GM12891 (cell line): ENCODE measurements at regions not wholly inside any gene's neighbourhood (a gene's known extent, or its start where the extent isn't known, plus 50 kb on each side); places are given as distances from the start of the nearest gene placed in this dataset.

Experiments
- DNase-seq: peaks from one replicate; pipeline ENCODE4 v3.0.0; 2011; ENCODE audit warnings: low spot score; ENCODE audit not compliant: insufficient read length
- FAIRE-seq: peaks from 2 replicates; lab custom pipeline; 2011; peaks lifted over from hg19 to GRCh38; lab: Jason Lieb, UNC
- PAX5 ChIP-seq: IDR thresholded peaks from 2 replicates; pipeline ENCODE4 v1.6.1; 2011; ENCODE audit warnings: low read length, moderate library complexity, mild to moderate bottlenecking; ENCODE audit not compliant: insufficient read depth, severe bottlenecking
- POLR2A ChIP-seq: IDR thresholded peaks from 2 replicates; pipeline ENCODE4 v1.6.1; 2011; ENCODE audit warnings: low read depth, low read length, control low read depth
- POLR2AphosphoS5 ChIP-seq: IDR thresholded peaks from 2 replicates; pipeline ENCODE4 v1.6.1; 2011; ENCODE audit warnings: low read depth, low read length, control low read depth
- POU2F2 ChIP-seq: IDR thresholded peaks from 2 replicates; pipeline ENCODE4 v1.6.1; 2011; ENCODE audit warnings: low read depth, mild to moderate bottlenecking, control low read depth, low read length, moderate library complexity
- SPI1 ChIP-seq: IDR thresholded peaks from 2 replicates; pipeline ENCODE4 v1.6.1; 2011; ENCODE audit warnings: low read depth, low read length, control low read depth
- TAF1 ChIP-seq: IDR thresholded peaks from 2 replicates; pipeline ENCODE4 v1.6.1; 2011; ENCODE audit warnings: low read depth, low read length, control low read depth

GRCh38 chr18:6579486-6579885 lies 150.0 kb upstream of the ARHGAP28 start:
- TF ChIP-seq POLR2AphosphoS5 (no peak), POU2F2 (no peak), PAX5 (no peak), POLR2A (no peak), SPI1 (no peak), TAF1 (no peak)
- FAIRE-seq (no peak), DNase-seq (no peak)

- TF ChIP-seq SPI1: no peak
- TF ChIP-seq PAX5: no peak
- TF ChIP-seq POLR2A: no peak
- TF ChIP-seq TAF1: no peak
- no peak for TF ChIP-seq POU2F2
- TF ChIP-seq POLR2AphosphoS5: no peak
- DNase-seq (no peak), FAIRE-seq (no peak)
Observed at GRCh38 chr18:6580401-6580800, 149.1 kb upstream of the ARHGAP28 start.

GRCh38 chr18:6589923-6590322 lies 139.6 kb upstream of the ARHGAP28 start:
- FAIRE-seq (no peak), DNase-seq (no peak)
- no peak for TF ChIP-seq TAF1
- TF ChIP-seq POLR2AphosphoS5: no peak
- no peak for TF ChIP-seq POLR2A
- no peak for TF ChIP-seq POU2F2
- TF ChIP-seq PAX5: no peak
- no peak for TF ChIP-seq SPI1

- no peak for TF ChIP-seq POLR2AphosphoS5
- TF ChIP-seq POLR2A: no peak
- TF ChIP-seq TAF1: no peak
- TF ChIP-seq POU2F2: no peak
- TF ChIP-seq SPI1: no peak
- TF ChIP-seq PAX5: no peak
- DNase-seq: no peak
- no peak for FAIRE-seq
Observed at GRCh38 chr18:6590326-6590725, 139.2 kb upstream of the ARHGAP28 start.

GRCh38 chr18:6591491-6591890 lies 138.0 kb upstream of the ARHGAP28 start:
- no peak for DNase-seq
- FAIRE-seq: no peak

GRCh38 chr18:6592522-6592921 lies 137.0 kb upstream of the ARHGAP28 start:
- TF ChIP-seq SPI1 (no peak), POLR2AphosphoS5 (no peak), POU2F2 (no peak), POLR2A (no peak), TAF1 (no peak), PAX5 (no peak)
- FAIRE-seq (no peak), DNase-seq (no peak)

More at GRCh38 chr18:6591491-6591890, 138.0 kb upstream of the ARHGAP28 start:
- TF ChIP-seq POU2F2: no peak
- TF ChIP-seq POLR2A: no peak
- no peak for TF ChIP-seq POLR2AphosphoS5
- TF ChIP-seq PAX5: no peak
- no peak for TF ChIP-seq TAF1
- TF ChIP-seq SPI1: no peak

GRCh38 chr18:6593142-6593885 lies 136.2 kb upstream of the ARHGAP28 start:
- TF ChIP-seq POLR2A (no peak), SPI1 (no peak), POLR2AphosphoS5 (no peak), POU2F2 (no peak), TAF1 (no peak), PAX5 (no peak)
- no peak for DNase-seq
- no peak for FAIRE-seq

- FAIRE-seq: no peak
- no peak for DNase-seq
Observed at GRCh38 chr18:6595666-6596065, 133.8 kb upstream of the ARHGAP28 start.

GRCh38 chr18:6598657-6599056 lies 130.9 kb upstream of the ARHGAP28 start:
- FAIRE-seq: no peak
- DNase-seq: no peak
- TF ChIP-seq SPI1: no peak
- no peak for TF ChIP-seq PAX5
- TF ChIP-seq POLR2A: no peak
- TF ChIP-seq POLR2AphosphoS5: no peak
- TF ChIP-seq POU2F2: no peak
- TF ChIP-seq TAF1: no peak

More at GRCh38 chr18:6595666-6596065, 133.8 kb upstream of the ARHGAP28 start:
- TF ChIP-seq PAX5 (no peak), POLR2A (no peak), SPI1 (no peak), TAF1 (no peak), POLR2AphosphoS5 (no peak), POU2F2 (no peak)

- FAIRE-seq (no peak), DNase-seq (no peak)
- TF ChIP-seq TAF1 (no peak), SPI1 (no peak), POU2F2 (no peak), PAX5 (no peak), POLR2AphosphoS5 (no peak), POLR2A (no peak)
Observed at GRCh38 chr18:6600667-6601167, 128.8 kb upstream of the ARHGAP28 start.

- FAIRE-seq: no peak
- no peak for DNase-seq
- no peak for TF ChIP-seq POLR2AphosphoS5
Observed at GRCh38 chr18:6601241-6601640, 128.3 kb upstream of the ARHGAP28 start.

- DNase-seq (no peak), FAIRE-seq (no peak)
- TF ChIP-seq POLR2AphosphoS5 (no peak), TAF1 (no peak), SPI1 (no peak), POLR2A (no peak), POU2F2 (no peak), PAX5 (no peak)
Observed at GRCh38 chr18:6602365-6602764, 127.2 kb upstream of the ARHGAP28 start.
